Bronchial epithelial cell (primary cell): ENCODE measurements at regions not wholly inside any gene's neighbourhood (a gene's known extent, or its start where the extent isn't known, plus 50 kb on each side); places are given as distances from the start of the nearest gene placed in this dataset.

Experiments
- DNase-seq: peaks from one replicate; pipeline ENCODE4 v3.0.0-alpha.2; 2010; ENCODE audit warnings: low read depth
- FAIRE-seq: peaks from 2 replicates; lab custom pipeline; 2011; peaks lifted over from hg19 to GRCh38; lab: Jason Lieb, UNC
- H3K27me3 ChIP-seq: 2 replicates; pipeline ENCODE4 v1.5.1; 2011; ENCODE audit warnings: low read length; ENCODE audit not compliant: control insufficient read depth, insufficient read depth
- H3K36me3 ChIP-seq: 2 replicates; pipeline ENCODE4 v1.5.1; 2011; ENCODE audit warnings: low read length; ENCODE audit not compliant: control insufficient read depth, insufficient read depth
- H3K4me3 ChIP-seq: 2 replicates; pipeline ENCODE4 v1.5.1; 2011; ENCODE audit warnings: mild to moderate bottlenecking, low read depth, low read length, control low read depth
- TF ChIP-seq, protein P1 (sequence below): IDR thresholded peaks from 2 replicates; pipeline ENCODE4 v1.5.1; 2011; ENCODE audit warnings: mild to moderate bottlenecking, moderate library complexity, low read length, control low read depth, inconsistent platforms; ENCODE audit not compliant: insufficient read depth, severe bottlenecking

- Histone ChIP-seq H3K36me3 (no peaks in the 10 kb centered on the region), H3K27me3 (no peaks in the 10 kb centered on the region), H3K4me3 (no peak overlapping the region)
- TF ChIP-seq, protein P1, sequence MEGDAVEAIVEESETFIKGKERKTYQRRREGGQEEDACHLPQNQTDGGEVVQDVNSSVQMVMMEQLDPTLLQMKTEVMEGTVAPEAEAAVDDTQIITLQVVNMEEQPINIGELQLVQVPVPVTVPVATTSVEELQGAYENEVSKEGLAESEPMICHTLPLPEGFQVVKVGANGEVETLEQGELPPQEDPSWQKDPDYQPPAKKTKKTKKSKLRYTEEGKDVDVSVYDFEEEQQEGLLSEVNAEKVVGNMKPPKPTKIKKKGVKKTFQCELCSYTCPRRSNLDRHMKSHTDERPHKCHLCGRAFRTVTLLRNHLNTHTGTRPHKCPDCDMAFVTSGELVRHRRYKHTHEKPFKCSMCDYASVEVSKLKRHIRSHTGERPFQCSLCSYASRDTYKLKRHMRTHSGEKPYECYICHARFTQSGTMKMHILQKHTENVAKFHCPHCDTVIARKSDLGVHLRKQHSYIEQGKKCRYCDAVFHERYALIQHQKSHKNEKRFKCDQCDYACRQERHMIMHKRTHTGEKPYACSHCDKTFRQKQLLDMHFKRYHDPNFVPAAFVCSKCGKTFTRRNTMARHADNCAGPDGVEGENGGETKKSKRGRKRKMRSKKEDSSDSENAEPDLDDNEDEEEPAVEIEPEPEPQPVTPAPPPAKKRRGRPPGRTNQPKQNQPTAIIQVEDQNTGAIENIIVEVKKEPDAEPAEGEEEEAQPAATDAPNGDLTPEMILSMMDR = no peak
- FAIRE-seq (no peak), DNase-seq (no peak)
Observed at GRCh38 chr2:129055242-129055641, 736.6 kb upstream of the HS6ST1 start.

GRCh38 chr2:129055824-129056223 lies 737.2 kb upstream of the HS6ST1 start:
- Histone ChIP-seq H3K4me3 (no peak overlapping the region), H3K27me3 (no peaks in the 10 kb centered on the region), H3K36me3 (no peaks in the 10 kb centered on the region)
- no peak for DNase-seq
- TF ChIP-seq, protein P1 = no peak
- peak; percentile 98 for FAIRE-seq

GRCh38 chr2:129056309-129056958 lies 737.8 kb upstream of the HS6ST1 start:
- TF ChIP-seq, protein P1 = no peak
- Histone ChIP-seq H3K27me3 (no peaks in the 10 kb centered on the region), H3K4me3 (no peak overlapping the region), H3K36me3 (no peaks in the 10 kb centered on the region)
- peak; percentile 99 for DNase-seq
- peak; percentile 92 for FAIRE-seq

DNA sequence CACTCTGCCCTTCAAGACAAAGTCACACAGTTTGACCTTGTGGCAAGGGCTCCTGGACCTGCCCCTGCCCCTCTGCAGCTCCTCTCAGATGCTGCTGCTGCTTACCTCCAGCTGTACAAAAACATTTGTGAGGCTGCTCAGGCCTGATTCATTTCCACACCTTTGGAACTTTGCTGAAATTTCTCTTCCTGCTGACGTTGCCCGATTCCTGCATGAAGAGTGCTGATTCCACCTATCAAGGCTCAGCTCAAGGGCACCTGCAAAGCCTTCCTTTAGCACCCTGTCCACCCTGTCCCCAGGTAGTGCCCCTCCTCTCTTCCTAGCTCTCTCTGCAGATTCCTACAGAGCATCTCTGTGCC lies 738.3 kb upstream of the HS6ST1 start:
- Histone ChIP-seq H3K36me3 (no peaks in the 10 kb centered on the region), H3K4me3 (no peak overlapping the region), H3K27me3 (no peaks in the 10 kb centered on the region)
- TF ChIP-seq, protein P1 = no peak
- DNase-seq (peak; percentile 51), FAIRE-seq (peak; percentile 7)

DNA sequence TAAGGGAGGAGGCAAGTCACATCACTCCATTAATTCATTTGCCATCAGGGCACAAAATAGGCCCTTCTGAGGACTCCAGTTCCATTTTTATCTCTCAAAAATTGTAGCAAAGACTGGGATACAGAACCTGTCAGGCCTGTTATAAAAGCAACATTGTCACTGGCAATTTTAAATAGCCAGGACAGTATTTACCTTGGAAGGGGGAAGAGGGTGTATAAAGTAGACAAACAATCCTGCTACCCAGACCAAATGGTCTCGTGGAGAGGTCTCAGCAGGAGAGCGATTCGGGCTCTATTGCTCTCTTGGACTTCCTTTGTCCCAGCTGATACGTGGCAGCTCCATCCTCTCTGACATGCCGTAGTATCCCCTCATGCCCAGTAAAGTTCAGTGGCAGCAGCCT lies 740.3 kb upstream of the HS6ST1 start:
- no peak for DNase-seq
- FAIRE-seq = no peak
- Histone ChIP-seq H3K4me3 (no peak overlapping the region), H3K27me3 (no peaks in the 10 kb centered on the region), H3K36me3 (no peaks in the 10 kb centered on the region)
- TF ChIP-seq, protein P1 = no peak

GRCh38 chr2:129059476-129059875 lies 740.8 kb upstream of the HS6ST1 start:
- no peak overlapping the region for H3K4me3 ChIP-seq
- no peaks in the 10 kb centered on the region for H3K36me3 ChIP-seq
- H3K27me3 ChIP-seq = no peaks in the 10 kb centered on the region
- DNase-seq (no peak), FAIRE-seq (no peak)
- TF ChIP-seq, protein P1 = no peak
